CD14-positive monocyte (primary cell): ENCODE measurements at regions not wholly inside any gene's neighbourhood (a gene's known extent, or its start where the extent isn't known, plus 50 kb on each side); places are given as distances from the start of the nearest gene placed in this dataset.

Experiments used
- DNase-seq, 3 donors: peaks; one replicate each; pipeline ENCODE4 v3.0.0-alpha.2; 2011 to 2022
- H2AFZ ChIP-seq: 2 replicates; pipeline ENCODE4 v1.6.0; 2012; ENCODE audit warnings: mild to moderate bottlenecking, low read depth, low read length, inconsistent platforms; ENCODE audit not compliant: insufficient read depth, poor library complexity, severe bottlenecking
- H3K27ac ChIP-seq, 2 donors: 1 replicate in 1 of 2; 2 replicates in 1 of 2; pipeline ENCODE4 v1.5.1; 2012 to 2013; ENCODE audit warnings: low read length in 2 of 2, control low read depth in 1 of 2, inconsistent platforms in 1 of 2, low read depth in 1 of 2, mild to moderate bottlenecking in 1 of 2
- H3K27me3 ChIP-seq, 2 donors: one replicate each; pipeline versions ENCODE4 v1.6.0 to v1.6.1; 2011 to 2013; ENCODE audit warnings: low read length in 2 of 2; ENCODE audit not compliant: control insufficient read depth in 2 of 2, insufficient read depth in 2 of 2
- H3K36me3 ChIP-seq, 2 donors: replicated peaks in 1 of 2; 1 replicate in 1 of 2; 2 replicates in 1 of 2; pipeline versions ENCODE4 v1.5.1 to v1.6.1; 2012 to 2013; ENCODE audit warnings: low read length in 2 of 2, control low read depth in 1 of 2, inconsistent platforms in 1 of 2, mild to moderate bottlenecking in 1 of 2; ENCODE audit not compliant: insufficient read depth in 2 of 2, control insufficient read depth in 1 of 2
- H3K4me1 ChIP-seq, 2 donors: 1 replicate in 1 of 2; 2 replicates in 1 of 2; pipeline versions ENCODE4 v1.5.1 to v1.6.1; 2012 to 2013; ENCODE audit warnings: low read length in 2 of 2, control low read depth in 1 of 2, inconsistent platforms in 1 of 2, mild to moderate bottlenecking in 1 of 2, moderate library complexity in 1 of 2; ENCODE audit not compliant: insufficient read depth in 2 of 2, control insufficient read depth in 1 of 2
- H3K4me2 ChIP-seq: replicated peaks from 2 replicates; pipeline ENCODE3; 2012; ENCODE audit warnings: low read length, moderate library complexity, mild to moderate bottlenecking; ENCODE audit not compliant: poor library complexity, severe bottlenecking; ENCODE audit errors: extremely low read depth
- H3K4me3 ChIP-seq, 3 experiments: fragments of 200-600 bp in 1 of 3; sonication (generic) in 1 of 3; replicated peaks in 1 of 3; 1 replicate in 2 of 3; 2 replicates in 1 of 3; pipeline ENCODE4 v1.5.1; 2011 to 2013; ENCODE audit warnings: low read length in 3 of 3, mild to moderate bottlenecking in 3 of 3, control low read depth in 2 of 3, low read depth in 2 of 3, inconsistent platforms in 1 of 3, moderate library complexity in 1 of 3
- H3K79me2 ChIP-seq: 2 replicates; pipeline ENCODE4 v1.6.0; 2012; ENCODE audit warnings: mild to moderate bottlenecking, control low read depth, inconsistent platforms, low read length, moderate library complexity; ENCODE audit not compliant: insufficient read depth
- H3K9ac ChIP-seq: 2 replicates; pipeline ENCODE4 v1.6.0; 2017; ENCODE audit warnings: low read length, mild to moderate bottlenecking; ENCODE audit not compliant: insufficient read depth, poor library complexity, severe bottlenecking
- H3K9me3 ChIP-seq, 2 donors: replicated peaks in 1 of 2; 1 replicate in 1 of 2; 2 replicates in 1 of 2; pipeline versions ENCODE4 v1.5.1 to v1.6.1; 2012 to 2013; ENCODE audit warnings: low read length in 2 of 2, control low read depth in 1 of 2; ENCODE audit not compliant: control insufficient read depth in 1 of 2, insufficient read depth in 1 of 2
- H4K20me1 ChIP-seq: 2 replicates; pipeline ENCODE4 v1.6.0; 2012; ENCODE audit warnings: mild to moderate bottlenecking, low read length, control low read depth, moderate library complexity; ENCODE audit not compliant: insufficient read depth
- H3K27ac Mint-ChIP-seq, 7 donors: one replicate each; pipeline ENCODE4 v1.8.0; 2020; ENCODE audit warnings: mild to moderate bottlenecking in 7 of 7, mixed read lengths in 7 of 7, moderate library complexity in 6 of 7, inconsistent platforms in 2 of 7
- H3K27me3 Mint-ChIP-seq, 3 donors: one replicate each; pipeline ENCODE4 v1.8.0; 2021 to 2022; ENCODE audit warnings: low read depth in 3 of 3, mild to moderate bottlenecking in 3 of 3, mixed read lengths in 3 of 3, moderate library complexity in 3 of 3, inconsistent platforms in 1 of 3
- H3K36me3 Mint-ChIP-seq, 2 donors: one replicate each; pipeline ENCODE4 v1.8.0; 2020; ENCODE audit warnings: mixed read lengths in 2 of 2, inconsistent platforms in 1 of 2, mild to moderate bottlenecking in 1 of 2
- H3K4me1 Mint-ChIP-seq: one replicate; pipeline ENCODE4 v1.8.0; 2020; ENCODE audit warnings: mild to moderate bottlenecking, mixed read lengths
- H3K4me3 Mint-ChIP-seq, 2 donors: one replicate each; pipeline ENCODE4 v1.8.0; 2020; ENCODE audit warnings: mild to moderate bottlenecking in 2 of 2, mixed read lengths in 2 of 2, moderate library complexity in 1 of 2
- H3K9me3 Mint-ChIP-seq, 7 donors: one replicate each; pipeline ENCODE4 v1.8.0; 2020 to 2022; ENCODE audit warnings: mixed read lengths in 7 of 7, mild to moderate bottlenecking in 6 of 7, moderate library complexity in 6 of 7, inconsistent platforms in 2 of 7
- CTCF ChIP-seq: fragments of 200-600 bp; IDR thresholded peaks from one replicate; pipeline ENCODE4 v1.8.0; 2022; ENCODE audit warnings: antibody characterized with exemption, mild to moderate bottlenecking
- WGBS: methylation state at CpG from one replicate; pipeline ENCODE4 v1.1.5; 2013; ENCODE audit warnings: missing lambda C conversion rate; ENCODE audit not compliant: insufficient coverage; 5-methylcytosine and 5-hydroxymethylcytosine counted together
- intact Hi-C, 2 donors: fragments of 100-400 bp; cut with micrococcal nuclease; formaldehyde crosslinking; loops; one replicate each; pipeline versions ENCODE4 v1.15.0 to v1.15.1; 2023

GRCh38 chr17:5661491-5662125 is 77.3 kb upstream of the NLRP1 start:
- Histone ChIP-seq H3K4me1 (no peaks in the 10 kb centered on the region), H3K79me2 (no peaks in the 10 kb centered on the region), H3K9me3 (no peaks in the 10 kb centered on the region), H3K9ac (no peak overlapping the region), H3K4me3 (no peak overlapping the region), H3K36me3 (no peaks in the 10 kb centered on the region), H3K27ac (no peak overlapping the region), H4K20me1 (no peaks in the 10 kb centered on the region), H3K27me3 (no peaks in the 10 kb centered on the region), H3K4me2 (no peak overlapping the region), H2AFZ (no peak overlapping the region)
- H3K4me3 Mint-ChIP-seq = no peak overlapping the region
- DNase-seq = no peak
- no peaks in the 10 kb centered on the region for H3K36me3 Mint-ChIP-seq
- peaks cover 10 to 18% (median 10%) of the 10 kb centered on the region in 3 donors for H3K27me3 Mint-ChIP-seq
- intact Hi-C loops = no loop called here
- no peaks in the 10 kb centered on the region for H3K4me1 Mint-ChIP-seq
- TF ChIP-seq CTCF = no peak
- WGBS = 82% methylated on average over 10 of the region's 10 CpGs
- H3K27ac Mint-ChIP-seq = no peak overlapping the region
- peaks cover 0 to 5% (median 0%) of the 10 kb centered on the region in 7 donors for H3K9me3 Mint-ChIP-seq

GRCh38 chr17:5662409-5663085 is 78.2 kb upstream of the NLRP1 start:
- no peaks in the 10 kb centered on the region for H3K36me3 ChIP-seq
- H3K9ac ChIP-seq = no peak overlapping the region
- H3K79me2 ChIP-seq = no peaks in the 10 kb centered on the region
- no peaks in the 10 kb centered on the region for H4K20me1 ChIP-seq
- peaks cover 0 to 5% (median 0%) of the 10 kb centered on the region in 7 donors for H3K9me3 Mint-ChIP-seq
- DNase-seq = no peak
- H3K27ac ChIP-seq = no peak overlapping the region
- 38% methylated on average over 1 of the region's 7 CpGs for WGBS
- H3K9me3 ChIP-seq = no peaks in the 10 kb centered on the region
- no peak overlapping the region for H3K4me3 ChIP-seq
- H3K4me2 ChIP-seq = no peak overlapping the region
- no peaks in the 10 kb centered on the region for H3K27me3 ChIP-seq
- no peak overlapping the region for H2AFZ ChIP-seq
- no peaks in the 10 kb centered on the region for H3K36me3 Mint-ChIP-seq
- peaks cover 6 to 11% (median 9%) of the 10 kb centered on the region in 3 donors for H3K27me3 Mint-ChIP-seq
- H3K27ac Mint-ChIP-seq = peak overlapping the region in 1 of 7 donors; percentile 29
- intact Hi-C loops = no loop called here
- no peaks in the 10 kb centered on the region for H3K4me1 Mint-ChIP-seq
- no peak overlapping the region for H3K4me3 Mint-ChIP-seq
- TF ChIP-seq CTCF = no peak
- H3K4me1 ChIP-seq = no peaks in the 10 kb centered on the region
